BLaER1 (cell line): ENCODE measurements at regions not wholly inside any gene's neighbourhood (a gene's known extent, or its start where the extent isn't known, plus 50 kb on each side); places are given as distances from the start of the nearest gene placed in this dataset.

ENCODE experiments used
- H3K27ac ChIP-seq: shearing (Covaris generic); formaldehyde crosslinking; 2 replicates; pipeline ENCODE4 v1.8.1; 2022
- H3K27me3 ChIP-seq: shearing (Covaris generic); formaldehyde crosslinking; 2 replicates; pipeline ENCODE4 v1.8.1; 2022
- H3K36me3 ChIP-seq: shearing (Covaris generic); formaldehyde crosslinking; 2 replicates; pipeline ENCODE4 v1.8.1; 2022
- H3K4me1 ChIP-seq: shearing (Covaris generic); formaldehyde crosslinking; 2 replicates; pipeline ENCODE4 v1.8.1; 2022
- H3K4me2 ChIP-seq: shearing (Covaris generic); formaldehyde crosslinking; 2 replicates; pipeline ENCODE4 v1.8.1; 2022
- H3K4me3 ChIP-seq: shearing (Covaris generic); formaldehyde crosslinking; 2 replicates; pipeline ENCODE4 v1.8.1; 2022
- H3K9ac ChIP-seq: shearing (Covaris generic); formaldehyde crosslinking; 2 replicates; pipeline ENCODE4 v1.8.1; 2022
- H3K9me3 ChIP-seq: shearing (Covaris generic); formaldehyde crosslinking; 2 replicates; pipeline ENCODE4 v1.8.1; 2022
- H4K20me1 ChIP-seq: shearing (Covaris generic); formaldehyde crosslinking; 2 replicates; pipeline ENCODE4 v1.8.1; 2022
- Cebpa-rat ChIP-seq: shearing (Covaris generic); IDR thresholded peaks from 2 replicates; pipeline ENCODE4 v1.8.1; 2022

DNA sequence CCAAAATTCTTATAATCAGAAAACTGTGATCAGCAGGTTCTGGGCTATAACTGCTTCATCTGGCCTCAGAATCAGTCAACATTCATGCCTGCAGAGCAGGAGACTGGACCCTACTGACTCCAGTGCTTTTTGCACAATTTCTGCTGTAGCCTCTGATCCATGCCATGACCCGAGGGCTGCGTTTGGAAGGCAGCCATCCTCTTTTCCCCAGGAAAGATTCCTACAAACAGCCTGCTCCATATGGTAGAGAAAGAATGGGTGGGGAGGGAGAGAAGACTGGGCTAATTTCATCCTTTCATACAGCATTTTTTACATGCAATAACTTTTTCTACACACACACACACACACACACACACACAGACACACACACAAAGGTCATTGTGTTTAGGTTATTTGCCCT is 133.0 kb upstream of the MMADHC start:
- H3K4me3 ChIP-seq: no peak overlapping the region
- TF ChIP-seq Cebpa-rat: no peak
- H3K4me2 ChIP-seq: no peak overlapping the region
- no peaks in the 10 kb centered on the region for H3K9me3 ChIP-seq
- no peaks in the 10 kb centered on the region for H3K36me3 ChIP-seq
- no peaks in the 10 kb centered on the region for H4K20me1 ChIP-seq
- no peak overlapping the region for H3K27ac ChIP-seq
- H3K27me3 ChIP-seq: no peaks in the 10 kb centered on the region
- H3K9ac ChIP-seq: no peak overlapping the region
- no peaks in the 10 kb centered on the region for H3K4me1 ChIP-seq

DNA sequence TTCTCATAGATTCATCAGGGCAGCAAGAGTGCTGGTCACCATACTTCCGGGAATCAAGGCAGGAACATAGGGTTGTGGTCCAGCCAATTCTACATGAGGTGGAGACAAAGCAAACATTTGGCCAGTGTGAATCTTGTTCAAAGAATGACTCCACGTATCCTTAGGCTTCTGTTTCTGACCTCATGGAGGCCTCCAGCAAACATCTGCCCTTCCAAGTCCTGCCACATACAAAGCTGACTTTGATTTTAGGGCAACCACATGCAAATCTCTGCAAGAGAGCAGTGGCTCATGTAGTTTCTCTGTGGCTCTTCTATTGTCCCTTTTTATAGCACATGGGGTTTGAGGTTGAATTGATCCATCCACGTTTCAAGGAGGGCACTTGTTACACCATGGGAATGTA is 132.1 kb upstream of the MMADHC start:
- Histone ChIP-seq H3K9me3 (no peaks in the 10 kb centered on the region), H3K4me2 (no peak overlapping the region), H3K36me3 (no peaks in the 10 kb centered on the region), H3K4me1 (no peaks in the 10 kb centered on the region), H3K4me3 (no peak overlapping the region), H4K20me1 (no peaks in the 10 kb centered on the region), H3K27me3 (no peaks in the 10 kb centered on the region), H3K9ac (no peak overlapping the region), H3K27ac (no peak overlapping the region)
- no peak for TF ChIP-seq Cebpa-rat

DNA sequence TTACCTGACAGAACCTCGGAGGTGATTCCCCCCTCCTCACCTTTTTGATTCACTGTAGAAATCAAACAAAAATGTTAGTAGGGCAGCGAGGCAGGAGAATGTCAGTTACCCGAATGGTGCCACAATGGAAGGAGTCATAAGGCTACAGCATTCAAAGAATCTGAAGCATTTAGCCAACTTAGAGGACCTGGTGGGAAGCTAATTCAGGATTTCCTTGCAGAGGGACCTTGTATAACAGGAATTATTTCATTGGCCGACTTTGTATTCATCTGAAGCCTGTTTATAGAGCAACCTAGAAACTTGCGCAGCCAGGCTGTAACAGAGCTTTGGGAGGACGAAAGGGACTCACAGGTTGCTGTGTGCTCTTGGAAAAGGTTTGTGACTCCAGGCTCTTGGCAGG is 129.1 kb upstream of the MMADHC start:
- no peaks in the 10 kb centered on the region for H4K20me1 ChIP-seq
- no peak for TF ChIP-seq Cebpa-rat
- no peaks in the 10 kb centered on the region for H3K27me3 ChIP-seq
- no peak overlapping the region for H3K4me3 ChIP-seq
- no peak overlapping the region for H3K4me2 ChIP-seq
- no peaks in the 10 kb centered on the region for H3K9me3 ChIP-seq
- H3K9ac ChIP-seq: no peak overlapping the region
- no peaks in the 10 kb centered on the region for H3K4me1 ChIP-seq
- no peak overlapping the region for H3K27ac ChIP-seq
- no peaks in the 10 kb centered on the region for H3K36me3 ChIP-seq

DNA sequence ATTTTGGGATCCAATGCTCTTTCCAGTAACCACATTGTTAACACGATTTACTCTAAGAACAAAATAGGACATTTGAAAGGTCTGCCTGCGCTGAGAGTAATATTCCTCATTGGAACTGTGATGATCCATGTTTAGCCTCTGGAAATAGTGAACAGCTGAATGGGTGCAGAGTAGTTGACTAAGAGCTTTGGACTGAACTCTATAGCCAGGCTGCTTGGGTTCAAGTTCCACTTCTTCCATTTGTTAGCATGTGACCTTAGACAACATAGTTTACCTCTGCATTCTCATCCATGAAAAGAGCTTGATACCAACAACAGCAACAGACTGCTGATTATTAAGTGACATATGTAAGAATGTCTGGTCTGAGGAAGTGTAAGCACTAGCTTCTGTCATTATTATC is 128.3 kb upstream of the MMADHC start:
- TF ChIP-seq Cebpa-rat: no peak
- no peak overlapping the region for H3K4me2 ChIP-seq
- no peaks in the 10 kb centered on the region for H3K9me3 ChIP-seq
- no peak overlapping the region for H3K4me3 ChIP-seq
- H3K36me3 ChIP-seq: no peaks in the 10 kb centered on the region
- H3K27me3 ChIP-seq: no peaks in the 10 kb centered on the region
- no peaks in the 10 kb centered on the region for H3K4me1 ChIP-seq
- no peak overlapping the region for H3K9ac ChIP-seq
- no peak overlapping the region for H3K27ac ChIP-seq
- H4K20me1 ChIP-seq: no peaks in the 10 kb centered on the region

DNA sequence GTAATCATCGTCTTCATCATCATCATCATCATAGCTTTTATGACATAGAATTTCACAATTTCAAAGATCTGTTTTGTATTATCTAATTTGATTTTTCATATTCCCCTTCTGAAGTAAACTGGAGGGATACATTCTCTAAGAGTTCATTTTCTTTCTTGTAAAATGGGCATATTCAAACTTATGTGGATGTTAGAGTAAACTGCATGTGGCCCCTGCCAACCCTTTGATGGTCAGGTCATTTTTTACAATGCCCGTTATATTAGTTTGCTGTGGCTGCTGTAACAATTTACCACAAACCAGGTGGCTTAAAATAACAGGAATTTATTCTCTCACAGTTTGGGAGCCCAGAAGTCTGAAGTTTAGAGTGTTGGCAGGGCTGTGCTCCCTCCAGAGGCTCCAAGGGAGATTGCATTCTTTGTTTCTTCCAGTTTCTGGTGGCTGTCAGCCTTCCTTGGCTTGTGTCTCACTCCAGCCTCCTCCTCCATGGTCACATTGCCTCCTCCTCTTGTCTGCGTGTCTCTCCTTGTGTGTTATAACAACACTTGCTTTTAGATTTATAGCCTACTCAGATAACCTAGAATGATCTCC is 127.5 kb upstream of the MMADHC start:
- no peak for TF ChIP-seq Cebpa-rat
- Histone ChIP-seq H3K27ac (no peak overlapping the region), H3K4me2 (no peak overlapping the region), H3K4me3 (no peak overlapping the region), H3K9me3 (no peaks in the 10 kb centered on the region), H4K20me1 (no peaks in the 10 kb centered on the region), H3K9ac (no peak overlapping the region), H3K4me1 (no peaks in the 10 kb centered on the region), H3K27me3 (no peaks in the 10 kb centered on the region), H3K36me3 (no peaks in the 10 kb centered on the region)

DNA sequence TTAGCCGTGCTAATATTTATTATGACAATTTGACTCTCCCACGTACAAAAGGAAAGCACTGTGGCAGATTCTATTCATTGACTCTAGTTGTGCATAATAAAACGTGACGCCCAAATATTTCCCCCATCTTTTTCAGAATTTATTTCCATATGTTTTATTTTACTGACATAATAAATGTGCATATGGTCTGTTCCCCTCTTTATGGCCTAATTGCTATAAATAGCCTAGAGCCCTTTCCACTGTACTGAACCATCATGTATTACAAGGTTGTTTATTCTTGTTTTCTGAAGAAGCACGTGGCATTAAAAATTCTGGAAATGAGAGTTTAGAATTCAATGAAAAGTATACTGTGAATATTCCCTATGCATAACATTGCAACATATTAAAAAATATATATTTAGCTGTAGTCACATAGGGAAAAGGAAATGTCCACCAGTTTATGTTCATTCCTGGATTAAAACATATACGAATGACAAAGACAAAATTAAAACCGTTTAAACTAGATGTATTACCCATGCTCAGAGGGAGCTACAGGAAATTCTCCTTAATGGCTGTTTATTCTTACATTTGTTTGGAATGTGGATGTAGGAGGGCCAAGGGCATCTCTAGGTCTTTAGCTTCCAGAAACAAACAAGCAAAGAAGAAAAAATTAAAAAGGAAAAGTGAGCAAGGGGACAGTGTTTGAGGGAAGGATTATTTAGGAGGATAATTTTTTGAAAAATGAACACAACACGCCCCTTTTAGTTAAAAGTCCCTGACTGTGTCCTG is 122.1 kb upstream of the MMADHC start:
- Histone ChIP-seq H3K9ac (no peak overlapping the region), H3K4me3 (no peak overlapping the region), H3K27ac (no peak overlapping the region), H4K20me1 (no peaks in the 10 kb centered on the region), H3K4me1 (no peaks in the 10 kb centered on the region), H3K36me3 (no peaks in the 10 kb centered on the region), H3K4me2 (no peak overlapping the region), H3K27me3 (no peaks in the 10 kb centered on the region), H3K9me3 (no peaks in the 10 kb centered on the region)
- no peak for TF ChIP-seq Cebpa-rat

DNA sequence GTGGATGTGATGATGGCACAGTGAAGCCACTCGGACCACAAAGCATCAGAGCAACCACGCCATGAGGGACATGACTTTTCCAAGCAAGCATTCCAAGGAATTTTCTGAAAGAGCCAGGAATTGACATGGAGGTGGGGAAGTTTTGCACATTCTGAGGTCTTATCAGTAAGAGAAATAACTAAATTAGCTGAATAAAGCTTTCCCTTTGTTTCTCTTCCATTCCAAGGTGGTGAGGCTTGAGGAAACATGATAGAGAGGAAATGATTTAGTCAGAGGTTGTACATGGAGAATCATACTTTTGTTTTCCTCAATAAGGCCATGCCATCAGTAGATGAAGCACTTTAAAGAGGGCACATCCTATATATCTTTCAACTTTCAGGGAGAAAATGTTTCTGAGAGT is 115.7 kb upstream of the MMADHC start:
- no peak overlapping the region for H3K4me3 ChIP-seq
- no peaks in the 10 kb centered on the region for H3K9me3 ChIP-seq
- no peak for TF ChIP-seq Cebpa-rat
- no peaks in the 10 kb centered on the region for H4K20me1 ChIP-seq
- H3K36me3 ChIP-seq: no peaks in the 10 kb centered on the region
- no peak overlapping the region for H3K27ac ChIP-seq
- no peak overlapping the region for H3K9ac ChIP-seq
- H3K4me1 ChIP-seq: no peaks in the 10 kb centered on the region
- no peak overlapping the region for H3K4me2 ChIP-seq
- no peaks in the 10 kb centered on the region for H3K27me3 ChIP-seq

DNA sequence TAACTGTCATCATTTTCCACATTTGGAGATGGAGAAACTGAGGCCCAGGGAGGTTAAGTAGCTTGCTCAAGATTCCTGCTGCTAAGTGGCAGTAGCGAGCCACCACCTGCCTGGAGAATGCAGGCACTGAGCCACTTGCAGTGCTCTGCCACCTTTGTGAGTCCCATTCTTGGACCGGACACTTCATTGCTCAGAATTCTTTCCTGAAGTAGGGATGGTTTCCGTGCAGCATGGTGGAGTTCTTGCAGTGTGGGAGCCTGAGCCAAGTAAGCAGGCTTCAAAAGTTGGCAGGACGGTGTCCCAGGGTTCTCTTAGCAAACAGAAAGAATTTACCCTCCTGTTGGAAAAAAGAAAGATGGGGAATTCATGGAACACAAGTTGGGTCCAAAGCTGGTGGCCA is 115.0 kb upstream of the MMADHC start:
- H3K4me3 ChIP-seq: no peak overlapping the region
- H3K4me1 ChIP-seq: no peaks in the 10 kb centered on the region
- no peak overlapping the region for H3K27ac ChIP-seq
- H3K9me3 ChIP-seq: no peaks in the 10 kb centered on the region
- no peak for TF ChIP-seq Cebpa-rat
- no peaks in the 10 kb centered on the region for H3K27me3 ChIP-seq
- H3K4me2 ChIP-seq: no peak overlapping the region
- no peak overlapping the region for H3K9ac ChIP-seq
- no peaks in the 10 kb centered on the region for H3K36me3 ChIP-seq
- no peaks in the 10 kb centered on the region for H4K20me1 ChIP-seq

GRCh38 chr2:149701241-149701640 is 113.7 kb upstream of the MMADHC start:
- Histone ChIP-seq H4K20me1 (no peaks in the 10 kb centered on the region), H3K4me2 (no peak overlapping the region), H3K27me3 (no peaks in the 10 kb centered on the region), H3K36me3 (no peaks in the 10 kb centered on the region), H3K9me3 (no peaks in the 10 kb centered on the region), H3K4me3 (no peak overlapping the region), H3K27ac (no peak overlapping the region), H3K4me1 (no peaks in the 10 kb centered on the region), H3K9ac (no peak overlapping the region)
- no peak for TF ChIP-seq Cebpa-rat

DNA sequence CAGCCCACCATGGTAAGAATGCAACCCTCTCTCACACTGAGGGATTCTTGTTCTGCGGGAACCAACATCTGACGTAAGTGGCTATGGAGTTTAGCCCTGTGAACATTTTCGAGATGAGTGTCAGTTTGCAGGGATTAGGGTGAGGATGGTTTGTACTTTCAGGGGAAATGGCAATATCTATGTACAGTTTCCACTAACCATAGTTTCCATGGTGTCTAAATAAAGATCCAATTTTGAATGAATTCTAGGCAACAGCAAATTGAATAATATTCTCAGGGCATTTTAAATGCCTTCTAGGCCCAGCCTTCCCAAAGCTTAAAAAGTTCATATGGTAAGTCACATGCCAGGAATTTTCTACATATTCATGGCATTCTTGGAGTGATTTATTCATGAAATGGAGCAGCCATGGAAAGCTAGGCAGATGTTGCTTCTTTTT is 105.4 kb upstream of the MMADHC start:
- no peaks in the 10 kb centered on the region for H4K20me1 ChIP-seq
- H3K4me3 ChIP-seq: no peak overlapping the region
- H3K9ac ChIP-seq: no peak overlapping the region
- no peak overlapping the region for H3K27ac ChIP-seq
- no peak for TF ChIP-seq Cebpa-rat
- H3K4me1 ChIP-seq: no peaks in the 10 kb centered on the region
- H3K27me3 ChIP-seq: no peaks in the 10 kb centered on the region
- H3K4me2 ChIP-seq: no peak overlapping the region
- no peaks in the 10 kb centered on the region for H3K36me3 ChIP-seq
- H3K9me3 ChIP-seq: no peaks in the 10 kb centered on the region
